ENCODE measurements at regions not wholly inside any gene's neighbourhood (a gene's known extent, or its start where the extent isn't known, plus 50 kb on each side); places are given as distances from the start of the nearest gene placed in this dataset.

DNA sequence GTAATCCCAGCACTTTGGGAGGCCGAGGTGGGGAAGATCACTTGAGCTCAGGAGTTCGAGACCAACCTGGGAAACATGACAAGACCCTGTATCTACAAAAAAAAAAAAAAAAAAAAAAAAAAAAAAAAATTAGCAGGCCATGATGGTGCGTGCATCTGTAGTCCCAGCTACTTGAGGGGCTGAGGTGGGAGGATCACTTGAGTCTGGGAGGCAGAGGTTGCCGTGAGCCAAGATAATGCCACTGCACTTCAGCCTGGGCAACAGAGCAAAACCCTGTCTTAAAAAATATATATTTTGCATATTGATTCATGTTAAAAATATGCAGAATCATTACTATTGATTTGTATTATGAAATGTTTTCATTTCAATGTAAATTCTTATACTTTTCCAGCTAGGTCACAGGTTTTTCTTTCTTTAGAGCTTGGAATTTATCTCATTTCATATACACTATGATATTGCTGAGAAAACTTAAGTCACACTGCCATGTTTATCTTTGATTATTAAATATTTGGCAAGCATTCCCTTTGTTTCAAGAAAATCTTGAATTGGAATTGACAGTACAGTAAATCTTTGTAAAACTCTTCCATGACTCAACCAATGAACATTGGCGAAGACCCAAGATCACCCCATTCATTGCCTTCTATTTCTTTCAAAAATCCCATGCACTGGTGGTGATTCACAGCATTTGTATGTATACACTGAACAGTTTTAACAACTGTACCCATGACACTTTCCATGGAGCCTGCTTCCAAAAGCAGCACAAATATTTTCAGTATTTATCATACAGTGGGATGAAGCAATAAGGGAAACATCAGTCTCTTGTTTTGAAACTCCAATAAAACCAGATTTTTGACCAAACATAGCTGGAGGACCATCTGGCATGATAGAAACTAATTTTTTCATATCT is 83.5 kb upstream of the TNRC6A start:
- H2AFZ ChIP-seq (ENCODE audit: control insufficient read depth, low read length): no peak overlapping the region
- H3K9ac ChIP-seq (ENCODE audit: control insufficient read depth, extremely low read depth, insufficient read depth, low read length): peak overlapping the region; percentile 35
- H3K4me1 ChIP-seq (ENCODE audit: control insufficient read depth, extremely low read depth, insufficient read depth, low read length): peaks cover 16% of the 10 kb centered on the region
- H3K9me3 ChIP-seq (ENCODE audit: control insufficient read depth, low read depth, low read length): no peaks in the 10 kb centered on the region
- H3K36me3 ChIP-seq (ENCODE audit: control insufficient read depth in 2 of 2, extremely low read depth in 1 of 2, insufficient read depth in 2 of 2, low read length in 2 of 2): no peaks in the 10 kb centered on the region
- dilution Hi-C loops (cut with MboI; ENCODE audit: extremely low pct_ligation_motif_present, low sequenced_read_pairs): no loop called here
- no peaks in the 10 kb centered on the region for H3K79me2 ChIP-seq (ENCODE audit: control insufficient read depth, insufficient read depth, low read length)
- peak; percentile 67 for FAIRE-seq
- no peak for TF ChIP-seq EZH2 (IDR thresholded peaks at IDR 0.05; ENCODE audit: low read length)
- TF ChIP-seq, protein P1, sequence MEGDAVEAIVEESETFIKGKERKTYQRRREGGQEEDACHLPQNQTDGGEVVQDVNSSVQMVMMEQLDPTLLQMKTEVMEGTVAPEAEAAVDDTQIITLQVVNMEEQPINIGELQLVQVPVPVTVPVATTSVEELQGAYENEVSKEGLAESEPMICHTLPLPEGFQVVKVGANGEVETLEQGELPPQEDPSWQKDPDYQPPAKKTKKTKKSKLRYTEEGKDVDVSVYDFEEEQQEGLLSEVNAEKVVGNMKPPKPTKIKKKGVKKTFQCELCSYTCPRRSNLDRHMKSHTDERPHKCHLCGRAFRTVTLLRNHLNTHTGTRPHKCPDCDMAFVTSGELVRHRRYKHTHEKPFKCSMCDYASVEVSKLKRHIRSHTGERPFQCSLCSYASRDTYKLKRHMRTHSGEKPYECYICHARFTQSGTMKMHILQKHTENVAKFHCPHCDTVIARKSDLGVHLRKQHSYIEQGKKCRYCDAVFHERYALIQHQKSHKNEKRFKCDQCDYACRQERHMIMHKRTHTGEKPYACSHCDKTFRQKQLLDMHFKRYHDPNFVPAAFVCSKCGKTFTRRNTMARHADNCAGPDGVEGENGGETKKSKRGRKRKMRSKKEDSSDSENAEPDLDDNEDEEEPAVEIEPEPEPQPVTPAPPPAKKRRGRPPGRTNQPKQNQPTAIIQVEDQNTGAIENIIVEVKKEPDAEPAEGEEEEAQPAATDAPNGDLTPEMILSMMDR (optimal IDR thresholded peaks at IDR 0.05 in 1 of 3, IDR thresholded peaks at IDR 0.05 in 1 of 3, conservative IDR thresholded peaks at IDR 0.05 in 1 of 3; ENCODE audit: extremely low read depth in 1 of 3, insufficient read depth in 2 of 3, low read length in 3 of 3): no peak
- peak overlapping the region; percentile 78 for H3K27ac ChIP-seq (ENCODE audit: control insufficient read depth, insufficient read depth, low read length)
- H3K27me3 ChIP-seq (ENCODE audit: control insufficient read depth, extremely low read depth, insufficient read depth, low read length): no peaks in the 10 kb centered on the region
- no peak overlapping the region for H3K4me3 ChIP-seq (ENCODE audit: control insufficient read depth in 2 of 3, extremely low read depth in 1 of 3, insufficient read depth in 2 of 3, low read depth in 1 of 3, low read length in 3 of 3)
- DNase-seq (ENCODE audit: low read depth, low spot score): peak; percentile 76
- H3K9me1 ChIP-seq (ENCODE audit: control insufficient read depth, extremely low read depth, insufficient read depth, low read length): peaks cover 2% of the 10 kb centered on the region
- H3K4me2 ChIP-seq (ENCODE audit: control insufficient read depth, extremely low read depth, insufficient read depth, low read depth, low read length): peak overlapping the region; percentile 67
- no peaks in the 10 kb centered on the region for H4K20me1 ChIP-seq (ENCODE audit: control insufficient read depth, extremely low read depth, insufficient read depth, low read length)

DNA sequence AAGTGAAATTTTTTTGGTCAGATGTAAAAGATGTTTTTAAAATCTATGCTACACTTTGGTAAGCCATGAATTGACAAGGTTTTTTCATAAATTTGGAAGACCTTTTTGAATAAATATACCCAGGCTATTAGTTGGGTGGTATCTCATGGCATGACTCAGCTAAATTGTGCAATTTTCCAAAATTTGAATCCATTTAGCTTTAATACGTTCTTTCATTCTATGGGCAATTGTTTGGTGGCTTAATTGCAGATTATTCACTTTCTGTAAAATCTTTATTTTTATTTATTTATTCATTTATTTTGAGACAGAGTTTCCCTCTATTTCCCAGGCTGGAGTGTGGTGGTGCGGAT is 82.8 kb upstream of the TNRC6A start:
- Histone ChIP-seq H3K9me1 (ENCODE audit: control insufficient read depth, extremely low read depth, insufficient read depth, low read length) (peaks cover 2% of the 10 kb centered on the region), H3K9ac (ENCODE audit: control insufficient read depth, extremely low read depth, insufficient read depth, low read length) (peak overlapping the region; percentile 37), H3K9me3 (ENCODE audit: control insufficient read depth, low read depth, low read length) (no peaks in the 10 kb centered on the region), H2AFZ (ENCODE audit: control insufficient read depth, low read length) (no peak overlapping the region), H3K4me1 (ENCODE audit: control insufficient read depth, extremely low read depth, insufficient read depth, low read length) (peaks cover 16% of the 10 kb centered on the region), H3K79me2 (ENCODE audit: control insufficient read depth, insufficient read depth, low read length) (no peaks in the 10 kb centered on the region), H3K4me2 (ENCODE audit: control insufficient read depth, extremely low read depth, insufficient read depth, low read depth, low read length) (peak overlapping the region; percentile 67), H3K27me3 (ENCODE audit: control insufficient read depth, extremely low read depth, insufficient read depth, low read length) (no peaks in the 10 kb centered on the region), H4K20me1 (ENCODE audit: control insufficient read depth, extremely low read depth, insufficient read depth, low read length) (no peaks in the 10 kb centered on the region), H3K4me3 (ENCODE audit: control insufficient read depth in 2 of 3, extremely low read depth in 1 of 3, insufficient read depth in 2 of 3, low read depth in 1 of 3, low read length in 3 of 3) (no peak overlapping the region), H3K27ac (ENCODE audit: control insufficient read depth, insufficient read depth, low read length) (peak overlapping the region; percentile 72), H3K36me3 (ENCODE audit: control insufficient read depth in 2 of 2, extremely low read depth in 1 of 2, insufficient read depth in 2 of 2, low read length in 2 of 2) (no peaks in the 10 kb centered on the region)
- dilution Hi-C loops (cut with MboI; ENCODE audit: extremely low pct_ligation_motif_present, low sequenced_read_pairs): no loop called here
- no peak for DNase-seq (ENCODE audit: low read depth, low spot score)
- TF ChIP-seq EZH2 (IDR thresholded peaks at IDR 0.05; ENCODE audit: low read length): no peak
- TF ChIP-seq, protein P1 (optimal IDR thresholded peaks at IDR 0.05 in 1 of 3, IDR thresholded peaks at IDR 0.05 in 1 of 3, conservative IDR thresholded peaks at IDR 0.05 in 1 of 3; ENCODE audit: extremely low read depth in 1 of 3, insufficient read depth in 2 of 3, low read length in 3 of 3): no peak
- no peak for FAIRE-seq

Measured in keratinocyte (primary cell).